ENCODE measurements at regions not wholly inside any gene's neighbourhood (a gene's known extent, or its start where the extent isn't known, plus 50 kb on each side); places are given as distances from the start of the nearest gene placed in this dataset.
"Not testable (repeated sequence)": the region's sequence is repeated elsewhere in the genome, so short reads cannot be mapped to it uniquely, and the experiment has no call there.

DNA sequence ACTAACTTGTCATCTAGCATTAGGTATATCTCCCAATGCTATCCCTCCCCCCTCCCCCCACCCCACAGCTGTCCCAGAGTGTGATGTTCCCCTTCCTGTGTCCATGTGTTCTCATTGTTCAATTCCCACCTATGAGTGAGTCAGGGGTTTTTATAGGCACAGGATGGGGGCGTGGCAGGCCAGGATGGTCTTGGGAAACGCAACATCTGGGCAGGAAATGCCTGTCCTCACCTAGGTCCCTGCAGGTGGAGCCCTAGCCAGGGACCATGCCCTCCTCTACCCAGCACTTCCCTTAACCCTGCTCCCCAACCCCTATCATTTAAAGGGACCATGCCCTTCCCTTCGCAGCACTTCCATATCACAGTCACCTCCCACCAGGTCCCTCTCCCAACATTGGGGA is 1430.6 kb downstream of the CDH8 start:
- not testable (repeated sequence) for TF ChIP-seq CTCF, POLR2A (IDR thresholded peaks at IDR 0.05)
